ENCODE measurements at regions not wholly inside any gene's neighbourhood (a gene's known extent, or its start where the extent isn't known, plus 50 kb on each side); places are given as distances from the start of the nearest gene placed in this dataset.

DNA sequence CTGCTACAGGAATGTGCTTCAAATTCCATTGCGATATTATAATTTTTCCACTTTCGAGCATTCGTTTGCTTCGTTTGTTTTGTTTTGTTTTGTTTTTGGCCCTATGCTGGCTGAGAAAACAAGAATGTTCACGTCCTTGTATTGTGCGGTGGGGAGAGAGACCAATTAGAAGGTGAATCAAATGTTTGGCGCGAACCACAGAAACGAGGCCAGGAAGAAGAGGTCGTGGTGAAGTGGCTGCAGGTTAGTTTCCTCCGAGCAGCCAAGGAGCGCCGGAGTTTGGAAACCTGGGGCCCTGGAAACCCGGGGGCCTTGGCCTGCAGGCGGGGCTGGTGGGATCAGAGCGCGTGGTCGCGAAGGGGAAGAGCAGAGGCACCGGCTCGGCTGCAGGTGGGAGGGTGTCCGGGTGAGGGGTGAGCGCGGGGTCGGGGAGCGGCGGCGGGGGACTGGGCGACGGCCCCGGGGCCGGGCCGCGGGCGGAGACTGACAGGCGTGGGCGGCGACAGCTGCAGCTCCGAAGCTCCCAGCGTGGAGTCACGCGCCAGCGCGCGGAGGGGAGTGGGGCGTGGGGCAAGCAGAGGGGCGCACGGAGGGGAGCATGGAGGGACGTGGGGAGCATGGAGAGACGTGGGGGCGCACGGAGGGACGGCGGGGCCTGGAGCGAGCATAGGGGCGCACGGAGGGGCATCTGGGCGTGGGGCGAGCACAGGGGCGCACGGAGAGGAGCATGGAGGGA lies 141.5 kb upstream of the PDE10A start:
- TF ChIP-seq L3MBTL2 (conservative IDR thresholded peaks at IDR 0.05) (no peak), NFRKB (IDR thresholded peaks at IDR 0.05) (no peak), HDGF (IDR thresholded peaks at IDR 0.05; ENCODE audit: borderline replicate concordance) (no peak), SUZ12 (IDR thresholded peaks at IDR 0.05) (no peak), ZNF384 (IDR thresholded peaks at IDR 0.05) (no peak), ARNT (IDR thresholded peaks at IDR 0.05) (no peak), FOXA1 (IDR thresholded peaks at IDR 0.05) (no peak), CTBP1 (IDR thresholded peaks at IDR 0.05; ENCODE audit: borderline replicate concordance) (no peak), TARDBP (IDR thresholded peaks at IDR 0.05) (no peak), BHLHE40 (IDR thresholded peaks at IDR 0.05; ENCODE audit: borderline replicate concordance) (no peak), LEF1 (IDR thresholded peaks at IDR 0.05; ENCODE audit: borderline replicate concordance) (no peak), ELF4 (IDR thresholded peaks at IDR 0.05) (no peak), FOXK2 (IDR thresholded peaks at IDR 0.05) (no peak), FOXM1 (IDR thresholded peaks at IDR 0.05; ENCODE audit: borderline replicate concordance) (no peak), SP1 (IDR thresholded peaks at IDR 0.05) (no peak)
- TF ChIP-seq, protein P1, sequence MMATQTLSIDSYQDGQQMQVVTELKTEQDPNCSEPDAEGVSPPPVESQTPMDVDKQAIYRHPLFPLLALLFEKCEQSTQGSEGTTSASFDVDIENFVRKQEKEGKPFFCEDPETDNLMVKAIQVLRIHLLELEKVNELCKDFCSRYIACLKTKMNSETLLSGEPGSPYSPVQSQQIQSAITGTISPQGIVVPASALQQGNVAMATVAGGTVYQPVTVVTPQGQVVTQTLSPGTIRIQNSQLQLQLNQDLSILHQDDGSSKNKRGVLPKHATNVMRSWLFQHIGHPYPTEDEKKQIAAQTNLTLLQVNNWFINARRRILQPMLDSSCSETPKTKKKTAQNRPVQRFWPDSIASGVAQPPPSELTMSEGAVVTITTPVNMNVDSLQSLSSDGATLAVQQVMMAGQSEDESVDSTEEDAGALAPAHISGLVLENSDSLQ (IDR thresholded peaks at IDR 0.05), result no peak
- ChIA-PET CTCF (no interaction called here), POLR2A (no interaction called here)
- DNase-seq (ENCODE audit: extremely low spot score), result no peak

DNA sequence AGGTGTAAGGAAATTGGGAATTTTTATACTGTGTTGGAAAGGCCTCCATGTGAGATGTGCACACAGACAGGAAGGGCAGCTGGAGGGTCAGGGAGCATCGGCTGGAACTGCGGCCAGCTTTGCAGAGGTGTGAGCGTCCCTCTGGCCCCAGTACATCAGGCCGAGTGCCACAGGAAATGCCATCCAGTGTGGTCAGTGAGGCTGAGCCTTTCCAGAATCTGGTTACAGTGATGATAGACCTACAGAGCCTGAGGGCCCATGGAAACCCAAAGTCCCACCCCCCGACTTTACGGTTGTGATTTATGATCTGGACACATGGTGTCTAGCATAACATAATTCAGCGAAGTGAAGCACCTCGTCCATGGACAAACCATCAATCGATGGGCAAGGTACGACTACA lies 137.3 kb upstream of the PDE10A start:
- CTCF ChIA-PET, result no interaction called here
- DNase-seq (ENCODE audit: extremely low spot score), result no peak
- POLR2A ChIA-PET, result no interaction called here
- TF ChIP-seq, protein P1 (IDR thresholded peaks at IDR 0.05), result peak; percentile 55
- no peak for TF ChIP-seq FOXA1 (IDR thresholded peaks at IDR 0.05)

DNA sequence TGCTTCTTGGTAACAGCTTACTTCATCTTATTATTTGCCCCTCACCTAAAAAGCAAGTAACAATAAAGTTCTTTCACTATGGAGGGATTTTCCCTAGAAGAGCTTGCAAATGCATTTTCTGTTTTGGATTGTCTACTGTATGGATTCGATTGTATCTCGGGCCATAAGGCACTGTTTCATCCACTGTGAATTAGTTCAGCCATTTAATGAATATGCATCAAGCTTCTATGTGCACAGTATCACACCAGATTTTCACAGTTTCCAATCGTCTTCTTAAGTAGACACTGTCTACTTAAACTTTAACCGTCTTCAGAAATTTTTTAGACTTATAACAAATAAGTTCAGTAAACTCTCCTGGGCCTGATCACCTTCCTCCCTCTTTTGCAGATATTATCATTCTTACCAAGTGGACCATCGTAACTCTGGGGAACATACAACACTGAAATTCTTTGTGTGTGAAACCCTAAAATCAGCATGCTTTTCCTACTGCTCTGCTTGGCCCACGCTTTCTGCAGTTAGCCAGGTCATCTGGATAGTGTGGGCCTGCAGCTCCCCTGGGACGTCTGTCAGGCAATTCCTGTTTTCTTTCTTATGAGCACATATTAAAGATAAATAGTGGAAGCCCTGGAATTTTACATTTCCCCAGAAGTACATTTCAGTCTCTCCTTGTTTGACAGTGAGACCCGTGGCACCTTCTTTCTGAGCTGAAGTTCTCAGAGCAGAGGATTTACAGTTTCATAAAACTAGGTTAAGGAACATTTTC lies 136.5 kb upstream of the PDE10A start:
- ChIA-PET CTCF (interaction anchor here (0.7 kb wide), 1 partner anchor 48 kb away, joined by 3 read pairs; no protein-coding TSS in a partner anchor), POLR2A (no interaction called here)
- no peak for DNase-seq (ENCODE audit: extremely low spot score)
- TF ChIP-seq ELF4 (IDR thresholded peaks at IDR 0.05) (no peak), CTBP1 (IDR thresholded peaks at IDR 0.05; ENCODE audit: borderline replicate concordance) (no peak), TARDBP (IDR thresholded peaks at IDR 0.05) (no peak), SUZ12 (IDR thresholded peaks at IDR 0.05) (no peak), ZNF384 (IDR thresholded peaks at IDR 0.05) (no peak), FOXA1 (IDR thresholded peaks at IDR 0.05) (no peak), NFRKB (IDR thresholded peaks at IDR 0.05) (no peak), BHLHE40 (IDR thresholded peaks at IDR 0.05; ENCODE audit: borderline replicate concordance) (no peak), LEF1 (IDR thresholded peaks at IDR 0.05; ENCODE audit: borderline replicate concordance) (no peak), HDGF (IDR thresholded peaks at IDR 0.05; ENCODE audit: borderline replicate concordance) (no peak), FOXM1 (IDR thresholded peaks at IDR 0.05; ENCODE audit: borderline replicate concordance) (no peak), ARNT (IDR thresholded peaks at IDR 0.05) (no peak), FOXK2 (IDR thresholded peaks at IDR 0.05) (no peak), SP1 (IDR thresholded peaks at IDR 0.05) (no peak), L3MBTL2 (conservative IDR thresholded peaks at IDR 0.05) (no peak)
- TF ChIP-seq, protein P1 (IDR thresholded peaks at IDR 0.05), result no peak

DNA sequence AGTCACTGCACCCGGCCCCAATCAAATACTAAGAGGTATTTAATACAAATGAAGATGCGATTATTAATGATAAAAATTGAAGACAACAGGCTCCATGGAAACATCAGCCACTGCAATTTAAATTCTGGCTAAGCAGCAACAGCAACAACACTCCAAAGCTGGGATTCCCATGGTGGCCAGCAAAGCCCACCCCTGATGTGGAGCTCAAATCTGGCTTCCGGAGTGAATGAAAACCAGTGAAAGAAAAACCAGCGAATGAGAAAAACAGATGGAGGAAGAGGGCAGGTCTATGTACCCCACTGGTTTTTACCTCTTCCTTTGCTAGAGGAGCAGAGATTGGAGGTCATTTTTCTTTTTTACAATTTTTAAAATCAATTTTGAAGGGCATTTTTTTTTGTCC lies 135.9 kb upstream of the PDE10A start:
- no peak for DNase-seq (ENCODE audit: extremely low spot score)
- no peak for TF ChIP-seq FOXM1 (IDR thresholded peaks at IDR 0.05; ENCODE audit: borderline replicate concordance)
- TF ChIP-seq, protein P1 (IDR thresholded peaks at IDR 0.05), result no peak
- TF ChIP-seq SUZ12 (IDR thresholded peaks at IDR 0.05), result no peak
- no peak for TF ChIP-seq NFRKB (IDR thresholded peaks at IDR 0.05)
- no peak for TF ChIP-seq ARNT (IDR thresholded peaks at IDR 0.05)
- TF ChIP-seq LEF1 (IDR thresholded peaks at IDR 0.05; ENCODE audit: borderline replicate concordance), result no peak
- TF ChIP-seq BHLHE40 (IDR thresholded peaks at IDR 0.05; ENCODE audit: borderline replicate concordance), result no peak
- no peak for TF ChIP-seq FOXK2 (IDR thresholded peaks at IDR 0.05)
- TF ChIP-seq TARDBP (IDR thresholded peaks at IDR 0.05), result no peak
- TF ChIP-seq ELF4 (IDR thresholded peaks at IDR 0.05), result no peak
- ChIA-PET CTCF (interaction anchor here (0.7 kb wide), 1 partner anchor 48 kb away, joined by 3 read pairs; no protein-coding TSS in a partner anchor), POLR2A (no interaction called here)

DNA sequence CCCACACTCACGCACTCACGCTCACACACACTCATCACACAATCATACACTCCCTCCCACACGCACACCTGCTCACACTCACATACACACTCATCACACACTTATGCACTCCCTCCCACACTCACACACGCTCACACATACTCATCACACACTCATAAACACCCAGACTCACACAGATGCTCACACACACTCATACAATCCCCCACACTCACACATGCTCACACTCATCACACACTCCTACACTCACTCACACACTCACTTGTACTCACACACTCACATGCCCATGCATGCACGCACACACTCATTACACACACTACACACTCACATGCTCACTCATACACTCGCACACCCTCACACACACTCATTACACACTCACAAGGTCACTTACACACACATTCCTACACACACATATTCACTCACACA lies 131.1 kb upstream of the PDE10A start:
- TF ChIP-seq ELF4 (IDR thresholded peaks at IDR 0.05) (no peak), SUZ12 (IDR thresholded peaks at IDR 0.05) (no peak), FOXK2 (IDR thresholded peaks at IDR 0.05) (no peak), ARNT (IDR thresholded peaks at IDR 0.05) (no peak), FOXA1 (IDR thresholded peaks at IDR 0.05) (no peak), TARDBP (IDR thresholded peaks at IDR 0.05) (no peak), FOXM1 (IDR thresholded peaks at IDR 0.05; ENCODE audit: borderline replicate concordance) (no peak), NFRKB (IDR thresholded peaks at IDR 0.05) (no peak), SP1 (IDR thresholded peaks at IDR 0.05) (no peak), HDGF (IDR thresholded peaks at IDR 0.05; ENCODE audit: borderline replicate concordance) (no peak)
- POLR2A ChIA-PET, result no interaction called here
- CTCF ChIA-PET, result no interaction called here
- DNase-seq (ENCODE audit: extremely low spot score), result no peak

Measured in HEK293T (cell line).